Pons (tissue), 1 donor: ENCODE measurements at regions not wholly inside any gene's neighbourhood (a gene's known extent, or its start where the extent isn't known, plus 50 kb on each side); places are given as distances from the start of the nearest gene placed in this dataset.

ENCODE experiments used
- DNase-seq: peaks from one replicate; pipeline ENCODE4 v3.0.0-alpha.2; 2016; ENCODE audit warnings: low spot score

- no peak for DNase-seq
Measured at GRCh38 chr5:72619251-72619650, 112.0 kb upstream of the ZNF366 start.

GRCh38 chr5:72618708-72619107 lies 111.5 kb upstream of the ZNF366 start:
- no peak for DNase-seq

GRCh38 chr5:72615061-72615460 lies 107.9 kb upstream of the ZNF366 start:
- DNase-seq = no peak

GRCh38 chr5:72613515-72613914 lies 106.3 kb upstream of the ZNF366 start:
- DNase-seq = no peak

GRCh38 chr5:72612810-72613209 lies 105.6 kb upstream of the ZNF366 start:
- DNase-seq = no peak

GRCh38 chr5:72611118-72611730 lies 104.0 kb upstream of the ZNF366 start:
- DNase-seq = peak; percentile 96

GRCh38 chr5:72608926-72609325 lies 101.7 kb upstream of the ZNF366 start:
- no peak for DNase-seq

GRCh38 chr5:72608297-72608696 lies 101.1 kb upstream of the ZNF366 start:
- peak; percentile 92 for DNase-seq

GRCh38 chr5:72607381-72607780 lies 100.2 kb upstream of the ZNF366 start:
- no peak for DNase-seq

GRCh38 chr5:72606525-72606924 lies 99.3 kb upstream of the ZNF366 start:
- DNase-seq = no peak

GRCh38 chr5:72605632-72606031 lies 98.4 kb upstream of the ZNF366 start:
- no peak for DNase-seq

- DNase-seq = no peak
Measured at GRCh38 chr5:72604798-72605154, 97.6 kb upstream of the ZNF366 start.

GRCh38 chr5:72604111-72604797 lies 97.0 kb upstream of the ZNF366 start:
- peak; percentile 46 for DNase-seq

GRCh38 chr5:72602696-72603685 lies 95.8 kb upstream of the ZNF366 start:
- DNase-seq = peak; percentile 66

- no peak for DNase-seq
Measured at GRCh38 chr5:72601861-72602260, 94.7 kb upstream of the ZNF366 start.

- no peak for DNase-seq
Measured at GRCh38 chr5:72600391-72600981, 93.3 kb upstream of the ZNF366 start.

- DNase-seq = no peak
Measured at GRCh38 chr5:72599519-72600370, 92.5 kb upstream of the ZNF366 start.

- DNase-seq = no peak
Measured at GRCh38 chr5:72599065-72599433, 91.8 kb upstream of the ZNF366 start.

- peak; percentile 61 for DNase-seq
Measured at GRCh38 chr5:72598401-72599064, 91.3 kb upstream of the ZNF366 start.

- DNase-seq = no peak
Measured at GRCh38 chr5:72597456-72597948, 90.3 kb upstream of the ZNF366 start.

- DNase-seq = no peak
Measured at GRCh38 chr5:72596956-72597355, 89.7 kb upstream of the ZNF366 start.
